ENCODE measurements at regions not wholly inside any gene's neighbourhood (a gene's known extent, or its start where the extent isn't known, plus 50 kb on each side); places are given as distances from the start of the nearest gene placed in this dataset.

DNA sequence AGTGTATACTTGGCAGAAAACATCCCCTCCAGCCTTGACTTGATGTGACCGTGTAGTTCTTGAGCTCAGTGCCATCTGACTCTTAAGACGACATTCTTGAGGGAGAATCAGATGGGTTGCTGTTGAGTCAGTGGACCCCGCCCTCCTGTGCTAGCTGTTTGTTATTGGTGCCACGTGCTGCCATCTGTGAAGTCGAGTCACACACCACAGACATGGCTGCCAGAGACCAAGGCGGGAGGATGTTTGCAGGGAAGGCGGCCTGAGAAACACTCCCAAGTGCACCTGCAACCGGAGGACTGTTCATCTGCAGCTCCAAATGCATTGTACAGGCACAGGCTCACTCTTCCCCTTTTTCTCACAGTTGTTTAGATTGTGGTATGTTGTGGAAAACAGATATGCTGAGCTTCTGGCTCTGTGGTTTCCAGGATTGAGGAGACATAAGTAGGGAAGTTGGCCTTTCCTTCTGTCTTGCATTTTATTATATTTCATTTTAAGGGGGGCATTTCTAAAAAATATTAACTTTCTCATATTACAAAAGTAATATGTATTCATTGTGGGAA is 345.3 kb upstream of the ZFP64 start:
- H3K27ac ChIP-seq (ENCODE audit: extremely low read length, insufficient read depth, low read length): no peak overlapping the region
- DNase-seq (ENCODE audit: low spot score): no peak
- WGBS (ENCODE audit: low lambda C conversion rate): 24% methylated on average over 8 of the region's 8 CpGs
- H3K27me3 ChIP-seq (ENCODE audit: control insufficient read depth in 1 of 2, insufficient read depth in 2 of 2, low read length in 2 of 2): no peaks in the 10 kb centered on the region
- no peak for ATAC-seq
- peaks cover 37% of the 10 kb centered on the region for H3K9me3 ChIP-seq (ENCODE audit: low read length)
- CTCF ChIA-PET (ENCODE audit: low intra/inter-chr PET ratio, low total read pairs): no interaction called here
- H3K9ac ChIP-seq (ENCODE audit: insufficient read depth, low read depth, low read length): no peak overlapping the region
- BruUV-seq (replicated peaks): no TSS peak
- no peak overlapping the region for H2AFZ ChIP-seq (ENCODE audit: low read length)
- H3K4me1 ChIP-seq (ENCODE audit: insufficient read depth, low read length): no peaks in the 10 kb centered on the region
- POLR2A ChIA-PET: no interaction called here
- H4K20me1 ChIP-seq (ENCODE audit: insufficient read depth, low read length): no peaks in the 10 kb centered on the region
- TF ChIP-seq ZNF207 (IDR thresholded peaks at IDR 0.05; ENCODE audit: borderline replicate concordance): no peak
- in situ Hi-C loops (cut with HindIII; ENCODE audit: extremely low pct_ligation_motif_present, low pct_unique_long_range_greater_than_20kb) (no loop called here), intact Hi-C loops (cut with micrococcal nuclease; ENCODE audit: unreplicated experiment) (no loop called here)
- H3K4me2 ChIP-seq (ENCODE audit: low read depth, low read length): no peak overlapping the region
- no peaks in the 10 kb centered on the region for H3K36me3 ChIP-seq (replicated peaks in 1 of 2; ENCODE audit: control insufficient read depth in 1 of 2, insufficient read depth in 2 of 2, low read length in 2 of 2)
- H3K4me3 ChIP-seq (replicated peaks in 1 of 3; ENCODE audit: insufficient read depth in 1 of 3, low read depth in 2 of 3, low read length in 3 of 3): no peak overlapping the region
- H3K79me2 ChIP-seq (ENCODE audit: insufficient read depth, low read length): no peaks in the 10 kb centered on the region
- FAIRE-seq: no peak

- no peak for DNase-seq (ENCODE audit: low spot score)
- in situ Hi-C loops (cut with HindIII; ENCODE audit: extremely low pct_ligation_motif_present, low pct_unique_long_range_greater_than_20kb): no loop called here
- H4K20me1 ChIP-seq (ENCODE audit: insufficient read depth, low read length): no peaks in the 10 kb centered on the region
- no peaks in the 10 kb centered on the region for H3K79me2 ChIP-seq (ENCODE audit: insufficient read depth, low read length)
- H3K4me2 ChIP-seq (ENCODE audit: low read depth, low read length): no peak overlapping the region
- H3K4me1 ChIP-seq (ENCODE audit: insufficient read depth, low read length): no peaks in the 10 kb centered on the region
- BruUV-seq (replicated peaks): no TSS peak
- H3K9ac ChIP-seq (ENCODE audit: insufficient read depth, low read depth, low read length): no peak overlapping the region
- WGBS (ENCODE audit: low lambda C conversion rate): 5% methylated on average over 1 of the region's 1 CpG
- H2AFZ ChIP-seq (ENCODE audit: low read length): no peak overlapping the region
- H3K4me3 ChIP-seq (replicated peaks in 1 of 3; ENCODE audit: insufficient read depth in 1 of 3, low read depth in 2 of 3, low read length in 3 of 3): no peak overlapping the region
- TF ChIP-seq CREB1 (IDR thresholded peaks at IDR 0.05): peak; percentile 84
- no peak for TF ChIP-seq CREB1 (CRISPR knock-in tag; IDR thresholded peaks at IDR 0.05)
- TF ChIP-seq ZNF629 (CRISPR knock-in tag; conservative IDR thresholded peaks at IDR 0.05): no peak
- no peak for TF ChIP-seq AHR (CRISPR knock-in tag; IDR thresholded peaks at IDR 0.05)
- no peak for TF ChIP-seq ZC3H4 (CRISPR knock-in tag; IDR thresholded peaks at IDR 0.05; ENCODE audit: borderline replicate concordance)
- TF ChIP-seq ZNF768 (CRISPR knock-in tag; IDR thresholded peaks at IDR 0.05): no peak
- TF ChIP-seq ATF7 (IDR thresholded peaks at IDR 0.05): peak; percentile 65
- no peak for TF ChIP-seq ATF7 (CRISPR knock-in tag; IDR thresholded peaks at IDR 0.05)
- TF ChIP-seq FOXJ3 (CRISPR knock-in tag; IDR thresholded peaks at IDR 0.05; ENCODE audit: borderline replicate concordance): no peak
- TF ChIP-seq GATAD2A (CRISPR knock-in tag; IDR thresholded peaks at IDR 0.05): no peak
- no peak for ATAC-seq
- H3K36me3 ChIP-seq (replicated peaks in 1 of 2; ENCODE audit: control insufficient read depth in 1 of 2, insufficient read depth in 2 of 2, low read length in 2 of 2): no peaks in the 10 kb centered on the region
- no peaks in the 10 kb centered on the region for H3K27me3 ChIP-seq (ENCODE audit: control insufficient read depth in 1 of 2, insufficient read depth in 2 of 2, low read length in 2 of 2)
- ChIA-PET POLR2A (no interaction called here), CTCF (ENCODE audit: low intra/inter-chr PET ratio, low total read pairs) (no interaction called here)
- intact Hi-C loops (cut with micrococcal nuclease; ENCODE audit: unreplicated experiment): no loop called here
- FAIRE-seq: no peak
- H3K9me3 ChIP-seq (ENCODE audit: low read length): peaks cover 37% of the 10 kb centered on the region
- H3K27ac ChIP-seq (ENCODE audit: extremely low read length, insufficient read depth, low read length): no peak overlapping the region
Observed at GRCh38 chr20:52536040-52536439, 344.5 kb upstream of the ZFP64 start.
